H1 (cell line): ENCODE measurements at regions not wholly inside any gene's neighbourhood (a gene's known extent, or its start where the extent isn't known, plus 50 kb on each side); places are given as distances from the start of the nearest gene placed in this dataset.

ENCODE experiments used
- CTCF ChIA-PET: fragments of 300-600 bp; sonication (Branson Sonifier 250); formaldehyde crosslinking; loops from one replicate; lab custom pipeline; 2021; ENCODE audit not compliant: partially characterized antibody; lab: Charles Lee
- POLR2A ChIA-PET: fragments of 300-600 bp; sonication (Branson Sonifier 250); formaldehyde crosslinking; loops from one replicate; lab custom pipeline; 2021; ENCODE audit warnings: inconsistent platforms; ENCODE audit not compliant: partially characterized antibody; lab: Charles Lee
- DNase-seq, 2 experiments: peaks; one replicate each; pipeline versions ENCODE4 v3.0.0 to v3.0.0-alpha.2; 2010 to 2022; ENCODE audit warnings: low spot score in 2 of 2, low read depth in 1 of 2, mixed read lengths in 1 of 2
- FAIRE-seq: peaks from 2 replicates; lab custom pipeline; 2011; peaks lifted over from hg19 to GRCh38; lab: Jason Lieb, UNC
- H2AFZ ChIP-seq: 2 replicates; pipeline ENCODE4 v1.8.1; 2012; ENCODE audit warnings: low read length, inconsistent platforms
- H2AK5ac ChIP-seq: 2 replicates; pipeline ENCODE4 v1.6.1; 2013; ENCODE audit warnings: low read depth, low read length
- H2BK120ac ChIP-seq: replicated peaks from 2 replicates; pipeline ENCODE3; 2013; ENCODE audit warnings: low read depth, low read length, inconsistent platforms
- H2BK12ac ChIP-seq: 2 replicates; pipeline ENCODE4 v1.6.1; 2013; ENCODE audit warnings: low read depth, low read length
- H2BK15ac ChIP-seq: 2 replicates; pipeline ENCODE4 v1.6.1; 2013; ENCODE audit warnings: low read length
- H2BK20ac ChIP-seq: 2 replicates; pipeline ENCODE4 v1.6.1; 2013; ENCODE audit warnings: low read length
- H2BK5ac ChIP-seq: 2 replicates; pipeline ENCODE4 v1.6.1; 2013; ENCODE audit warnings: low read depth, low read length
- H3K14ac ChIP-seq: 2 replicates; pipeline ENCODE4 v1.6.1; 2013; ENCODE audit warnings: inconsistent platforms; ENCODE audit not compliant: insufficient read length
- H3K18ac ChIP-seq: 2 replicates; pipeline ENCODE4 v1.6.1; 2013; ENCODE audit warnings: low read length; ENCODE audit errors: extremely low read depth
- H3K23ac ChIP-seq: 2 replicates; pipeline ENCODE4 v1.6.1; 2013; ENCODE audit warnings: inconsistent platforms; ENCODE audit not compliant: insufficient read length
- H3K23me2 ChIP-seq: 2 replicates; pipeline ENCODE4 v1.6.1; 2013; ENCODE audit warnings: low read depth, low read length
- H3K27ac ChIP-seq: 2 replicates; pipeline ENCODE4 v1.6.1; 2011; ENCODE audit warnings: low read depth, low read length, inconsistent platforms
- H3K27me3 ChIP-seq, 4 experiments: replicated peaks in 1 of 4; 1 replicate in 1 of 4; 2 replicates in 3 of 4; pipeline versions ENCODE4 v1.6.1 to v1.8.1; 2011 to 2013; ENCODE audit warnings: low read length in 3 of 4, mild to moderate bottlenecking in 3 of 4, inconsistent platforms in 2 of 4, mixed read lengths in 2 of 4, moderate library complexity in 1 of 4; ENCODE audit not compliant: control insufficient read depth in 3 of 4, insufficient read depth in 3 of 4; ENCODE audit errors: extremely low read depth in 1 of 4
- H3K36me3 ChIP-seq, 4 experiments: 2 replicates each; pipeline versions ENCODE4 v1.6.1 to v1.8.1; 2011 to 2013; ENCODE audit warnings: mild to moderate bottlenecking in 4 of 4, low read length in 3 of 4, moderate library complexity in 2 of 4, control low read depth in 1 of 4, inconsistent platforms in 1 of 4; ENCODE audit not compliant: insufficient read depth in 4 of 4, control insufficient read depth in 2 of 4
- H3K4ac ChIP-seq: replicated peaks from 2 replicates; pipeline ENCODE3; 2013; ENCODE audit warnings: low read length, low read depth, mixed read lengths, inconsistent platforms; ENCODE audit not compliant: insufficient read length
- H3K4me1 ChIP-seq, 4 experiments: replicated peaks in 1 of 4; 1 replicate in 1 of 4; 2 replicates in 3 of 4; pipeline versions ENCODE4 v1.6.1 to v1.8.1; 2011 to 2013; ENCODE audit warnings: low read length in 3 of 4, inconsistent platforms in 2 of 4, mixed read lengths in 1 of 4; ENCODE audit not compliant: insufficient read depth in 4 of 4, control insufficient read depth in 3 of 4
- H3K4me2 ChIP-seq, 2 experiments: 2 replicates each; pipeline versions ENCODE4 v1.6.1 to v1.8.1; 2011 to 2013; ENCODE audit warnings: low read depth in 2 of 2, low read length in 2 of 2, control low read depth in 1 of 2, inconsistent platforms in 1 of 2, mild to moderate bottlenecking in 1 of 2; ENCODE audit not compliant: insufficient read depth in 1 of 2
- H3K4me3 ChIP-seq, 4 experiments: fragments of 200-600, 300-600 bp in 1 of 4; sonication (generic), shearing (Covaris generic), sonication (Bioruptor Twin) in 1 of 4; 2 replicates each; pipeline versions ENCODE4 v1.5.1 to v1.8.1; 2011 to 2016; ENCODE audit warnings: low read length in 4 of 4, low read depth in 3 of 4, control low read depth in 2 of 4, inconsistent platforms in 2 of 4, mild to moderate bottlenecking in 2 of 4, mixed read lengths in 1 of 4, moderate library complexity in 1 of 4; ENCODE audit not compliant: insufficient read depth in 2 of 4; ENCODE audit errors: extremely low read depth in 1 of 4
- H3K56ac ChIP-seq: replicated peaks from 2 replicates; pipeline ENCODE3; 2013; ENCODE audit warnings: low read depth, mild to moderate bottlenecking, mixed read lengths, low read length, inconsistent platforms; ENCODE audit not compliant: insufficient read length
- H3K79me1 ChIP-seq: 2 replicates; pipeline ENCODE4 v1.6.1; 2013; ENCODE audit warnings: low read depth, low read length, control low read depth
- H3K79me2 ChIP-seq, 2 experiments: 2 replicates each; pipeline versions ENCODE4 v1.6.1 to v1.8.1; 2012 to 2013; ENCODE audit warnings: low read length in 2 of 2, mild to moderate bottlenecking in 2 of 2, inconsistent platforms in 1 of 2; ENCODE audit not compliant: insufficient read depth in 2 of 2, control insufficient read depth in 1 of 2
- H3K9ac ChIP-seq, 4 experiments: replicated peaks in 1 of 4; 1 replicate in 1 of 4; 2 replicates in 3 of 4; pipeline versions ENCODE4 v1.6.1 to v1.8.1; 2011 to 2013; ENCODE audit warnings: low read depth in 3 of 4, low read length in 3 of 4, control low read depth in 2 of 4, mild to moderate bottlenecking in 2 of 4, moderate library complexity in 2 of 4, inconsistent platforms in 1 of 4; ENCODE audit errors: extremely low read depth in 1 of 4
- H3K9me3 ChIP-seq, 2 experiments: 2 replicates each; pipeline versions ENCODE4 v1.6.1 to v1.8.1; 2012 to 2013; ENCODE audit warnings: mild to moderate bottlenecking in 2 of 2, moderate library complexity in 2 of 2, control low read depth in 1 of 2, inconsistent platforms in 1 of 2, low read depth in 1 of 2, low read length in 1 of 2, mixed read lengths in 1 of 2; ENCODE audit not compliant: insufficient read depth in 2 of 2
- H4K20me1 ChIP-seq, 2 experiments: replicated peaks in 1 of 2; 2 replicates each; pipeline versions ENCODE3 to v1.8.1; 2011 to 2013; ENCODE audit warnings: inconsistent platforms in 2 of 2, low read length in 2 of 2, mild to moderate bottlenecking in 1 of 2; ENCODE audit not compliant: insufficient read depth in 2 of 2, control insufficient read depth in 1 of 2
- H4K5ac ChIP-seq: 2 replicates; pipeline ENCODE4 v1.6.1; 2013; ENCODE audit warnings: low read length, low read depth, mixed read lengths, inconsistent platforms; ENCODE audit not compliant: insufficient read length
- H4K8ac ChIP-seq: 2 replicates; pipeline ENCODE4 v1.8.0; 2013; ENCODE audit warnings: mild to moderate bottlenecking, moderate library complexity, low read length, inconsistent platforms; ENCODE audit not compliant: insufficient read depth; ENCODE audit errors: extremely low read depth
- H4K91ac ChIP-seq: replicated peaks from 2 replicates; pipeline ENCODE3; 2013; ENCODE audit warnings: low read length, mixed read lengths, inconsistent platforms; ENCODE audit not compliant: insufficient read length
- CEBPB ChIP-seq: IDR thresholded peaks from 2 replicates; pipeline ENCODE4 v1.6.1; 2012; ENCODE audit warnings: low read depth, low read length
- CREB1 ChIP-seq: IDR thresholded peaks from 2 replicates; pipeline ENCODE4 v1.6.1; 2012; ENCODE audit warnings: inconsistent platforms
- HDAC2 ChIP-seq, 2 experiments: fragments of 300-600 bp in 1 of 2; sonication (generic) in 1 of 2; IDR thresholded peaks; 2 replicates each; pipeline ENCODE4 v1.6.1; 2011 to 2012; ENCODE audit warnings: low read depth in 2 of 2, low read length in 2 of 2, mild to moderate bottlenecking in 2 of 2, moderate library complexity in 2 of 2, borderline replicate concordance in 1 of 2, inconsistent platforms in 1 of 2
- JUND ChIP-seq: IDR thresholded peaks from 2 replicates; pipeline ENCODE4 v1.6.1; 2011; ENCODE audit warnings: mild to moderate bottlenecking, improper control_type of control experiment, low read length
- RBBP5 ChIP-seq: IDR thresholded peaks from 2 replicates; pipeline ENCODE4 v1.7.1; 2012; ENCODE audit warnings: low read depth, mild to moderate bottlenecking, inconsistent platforms, low read length, moderate library complexity, borderline replicate concordance
- SP2 ChIP-seq: IDR thresholded peaks from 2 replicates; pipeline ENCODE4 v1.6.1; 2012; ENCODE audit warnings: mild to moderate bottlenecking, low read length, inconsistent platforms
- SRF ChIP-seq: IDR thresholded peaks from 2 replicates; pipeline ENCODE4 v1.6.1; 2011; ENCODE audit warnings: mild to moderate bottlenecking, low read depth, low read length, moderate library complexity
- WGBS, 2 experiments: shearing (Covaris generic) in 1 of 2; methylation state at CpG; one replicate each; pipeline versions ENCODE4 v1.1.6 to v1.1.7; 2013 to 2015; ENCODE audit warnings: low lambda C conversion rate in 2 of 2, mixed read lengths in 2 of 2, inconsistent platforms in 1 of 2, low coverage in 1 of 2, missing lambda C conversion rate in 1 of 2; ENCODE audit not compliant: insufficient replicate concordance in 2 of 2, insufficient coverage in 1 of 2, insufficient read length in 1 of 2; ENCODE audit errors: extremely low coverage in 1 of 2, missing lambda C conversion rate in 1 of 2; 5-methylcytosine and 5-hydroxymethylcytosine counted together

DNA sequence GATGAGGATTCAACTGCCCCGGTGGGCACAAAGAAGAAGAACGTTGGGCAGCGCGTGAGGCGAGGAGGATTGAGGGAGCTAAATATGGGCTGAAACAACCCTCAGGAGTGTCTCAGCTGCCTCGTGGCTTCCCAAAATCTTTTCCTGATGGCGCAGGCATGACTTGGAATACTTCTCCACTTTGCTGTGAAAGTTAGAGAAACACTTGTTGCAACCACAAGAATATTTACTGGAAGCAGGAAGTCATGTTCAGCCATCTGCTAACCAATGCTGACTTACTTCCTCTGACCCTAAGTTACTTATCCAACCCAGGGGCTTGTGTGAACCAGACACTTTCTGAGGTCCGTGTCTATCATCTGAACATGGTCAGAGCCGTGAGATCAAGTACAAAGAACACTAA lies 148.8 kb downstream of the ARL4C start:
- H3K79me1 ChIP-seq: no peaks in the 10 kb centered on the region
- H2BK120ac ChIP-seq: no peak overlapping the region
- H4K5ac ChIP-seq: no peak overlapping the region
- ChIA-PET POLR2A (no interaction called here), CTCF (interaction anchor here (1.0 kb wide), 1 partner anchor 10 kb away, joined by 3 read pairs; no protein-coding TSS in a partner anchor)
- H3K27ac ChIP-seq: no peak overlapping the region
- H2BK12ac ChIP-seq: no peak overlapping the region
- no peak overlapping the region for H3K18ac ChIP-seq
- no peak overlapping the region for H3K56ac ChIP-seq
- no peaks in the 10 kb centered on the region for H4K20me1 ChIP-seq
- no peak overlapping the region for H3K4me3 ChIP-seq
- WGBS, 2 experiments: 89% methylated on average over 9 of the region's 9 CpGs; no CpG with 5 or more reads in 1 of the 2 experiments
- no peak overlapping the region for H4K8ac ChIP-seq
- no peaks in the 10 kb centered on the region for H3K4me1 ChIP-seq
- no peak overlapping the region for H2BK5ac ChIP-seq
- H3K4ac ChIP-seq: no peak overlapping the region
- DNase-seq (no peak), FAIRE-seq (no peak)
- H3K23ac ChIP-seq: no peak overlapping the region
- H3K79me2 ChIP-seq: no peaks in the 10 kb centered on the region
- no peak overlapping the region for H2BK15ac ChIP-seq
- no peaks in the 10 kb centered on the region for H3K23me2 ChIP-seq
- no peak overlapping the region for H2BK20ac ChIP-seq
- H3K9ac ChIP-seq: no peak overlapping the region
- no peak overlapping the region for H2AFZ ChIP-seq
- no peak overlapping the region for H3K14ac ChIP-seq
- H3K9me3 ChIP-seq: peaks cover 2 to 3% of the 10 kb centered on the region in 2 experiments; a peak in 1 of 4 replicates
- no peak overlapping the region for H3K4me2 ChIP-seq
- H4K91ac ChIP-seq: no peak overlapping the region
- no peaks in the 10 kb centered on the region for H3K27me3 ChIP-seq
- no peak overlapping the region for H2AK5ac ChIP-seq
- no peaks in the 10 kb centered on the region for H3K36me3 ChIP-seq
- TF ChIP-seq RBBP5 (no peak), SP2 (no peak), SRF (no peak), JUND (no peak), CREB1 (no peak), HDAC2 (IDR thresholded peaks at IDR 0.05; ENCODE audit: borderline replicate concordance in 1 of 2, low read depth in 2 of 2, low read length in 2 of 2) (no peak), CEBPB (no peak)
